Uterus (tissue), 3 donors: ENCODE measurements at regions not wholly inside any gene's neighbourhood (a gene's known extent, or its start where the extent isn't known, plus 50 kb on each side); places are given as distances from the start of the nearest gene placed in this dataset.
"Not testable (repeated sequence)": the region's sequence is repeated elsewhere in the genome, so short reads cannot be mapped to it uniquely, and the experiment has no call there.

Source experiments
- DNase-seq, 2 donors: peaks; one replicate each; pipeline ENCODE4 v3.0.0-alpha.2; 2019 to 2020
- H3K27ac ChIP-seq, 2 donors: fragments of 200-600 bp; sonication (generic); 1 replicate in 1 of 2; 2 replicates in 1 of 2; pipeline ENCODE4 v1.5.1; 2016 to 2018
- H3K27me3 ChIP-seq, 2 donors: fragments of 200-600 bp; sonication (generic); one replicate each; pipeline ENCODE4 v1.5.1; 2018 to 2019; ENCODE audit warnings: control low read depth in 1 of 2
- H3K36me3 ChIP-seq, 2 donors: fragments of 200-600 bp; sonication (generic); one replicate each; pipeline ENCODE4 v1.5.1; 2019; ENCODE audit warnings: control low read depth in 1 of 2
- H3K4me1 ChIP-seq, 2 donors: fragments of 200-600 bp; sonication (generic); one replicate each; pipeline ENCODE4 v1.5.1; 2018 to 2019; ENCODE audit warnings: control low read depth in 1 of 2
- H3K4me3 ChIP-seq, 2 donors: fragments of 200-600 bp; sonication (generic); 1 replicate in 1 of 2; 2 replicates in 1 of 2; pipeline ENCODE4 v1.5.1; 2018 to 2019; ENCODE audit warnings: mild to moderate bottlenecking in 1 of 2
- H3K9me3 ChIP-seq, 2 donors: fragments of 200-600 bp; sonication (generic); one replicate each; pipeline ENCODE4 v1.5.1; 2019; ENCODE audit warnings: control low read depth in 1 of 2
- POLR2A ChIP-seq, 2 donors: fragments of 450-650 bp; IDR thresholded peaks; one replicate each; pipeline ENCODE4 v1.6.1; 2016; ENCODE audit warnings: antibody characterized with exemption in 2 of 2, mild to moderate bottlenecking in 1 of 2, moderate library complexity in 1 of 2
- intact Hi-C: fragments of 100-400 bp; cut with DNase I; formaldehyde crosslinking; loops from one replicate; pipeline ENCODE4 v1.15.1; 2023; ENCODE audit warnings: low total_unique reads
- TF ChIP-seq, protein P1 (sequence below), 4 experiments: fragments of 200-600 bp in 2 of 4; fragments of 450-650 bp in 2 of 4; sonication (generic) in 2 of 4; IDR thresholded peaks; one replicate each; pipeline ENCODE4 v1.5.1; 2016 to 2019; ENCODE audit warnings: antibody characterized with exemption in 4 of 4, mild to moderate bottlenecking in 2 of 4, moderate library complexity in 1 of 4
- donor health status: DM: yes; HTN: yes; CAD: no.

DNA sequence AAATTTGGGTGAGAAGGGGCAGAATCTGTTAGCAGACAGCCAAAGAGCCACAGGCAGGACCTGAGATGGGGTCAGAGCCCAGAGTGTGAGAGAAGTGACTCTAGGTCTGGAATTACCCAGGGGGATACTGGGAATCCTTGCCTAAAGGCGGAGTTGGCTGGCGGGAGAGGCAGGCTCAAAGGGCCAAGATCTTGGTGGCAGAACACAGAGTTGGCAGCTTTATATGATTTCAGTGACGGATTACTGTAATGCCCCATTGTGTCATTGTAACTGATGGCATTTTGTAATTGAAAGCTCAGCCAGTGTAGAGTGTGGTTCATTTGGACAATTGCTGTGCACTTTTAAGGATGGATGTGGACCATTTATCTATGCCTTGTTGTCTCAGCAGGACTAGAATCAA lies 77.3 kb downstream of the SMIM20 start:
- Histone ChIP-seq H3K4me3 (no peak overlapping the region), H3K27ac (no peak overlapping the region), H3K27me3 (no peaks in the 10 kb centered on the region), H3K36me3 (no peaks in the 10 kb centered on the region), H3K4me1 (no peaks in the 10 kb centered on the region), H3K9me3 (no peaks in the 10 kb centered on the region)
- DNase-seq, result no peak
- no peak for TF ChIP-seq POLR2A (IDR thresholded peaks at IDR 0.05)
- TF ChIP-seq, protein P1, sequence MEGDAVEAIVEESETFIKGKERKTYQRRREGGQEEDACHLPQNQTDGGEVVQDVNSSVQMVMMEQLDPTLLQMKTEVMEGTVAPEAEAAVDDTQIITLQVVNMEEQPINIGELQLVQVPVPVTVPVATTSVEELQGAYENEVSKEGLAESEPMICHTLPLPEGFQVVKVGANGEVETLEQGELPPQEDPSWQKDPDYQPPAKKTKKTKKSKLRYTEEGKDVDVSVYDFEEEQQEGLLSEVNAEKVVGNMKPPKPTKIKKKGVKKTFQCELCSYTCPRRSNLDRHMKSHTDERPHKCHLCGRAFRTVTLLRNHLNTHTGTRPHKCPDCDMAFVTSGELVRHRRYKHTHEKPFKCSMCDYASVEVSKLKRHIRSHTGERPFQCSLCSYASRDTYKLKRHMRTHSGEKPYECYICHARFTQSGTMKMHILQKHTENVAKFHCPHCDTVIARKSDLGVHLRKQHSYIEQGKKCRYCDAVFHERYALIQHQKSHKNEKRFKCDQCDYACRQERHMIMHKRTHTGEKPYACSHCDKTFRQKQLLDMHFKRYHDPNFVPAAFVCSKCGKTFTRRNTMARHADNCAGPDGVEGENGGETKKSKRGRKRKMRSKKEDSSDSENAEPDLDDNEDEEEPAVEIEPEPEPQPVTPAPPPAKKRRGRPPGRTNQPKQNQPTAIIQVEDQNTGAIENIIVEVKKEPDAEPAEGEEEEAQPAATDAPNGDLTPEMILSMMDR (IDR thresholded peaks at IDR 0.05), result no peak
- intact Hi-C loops, result no loop called here

DNA sequence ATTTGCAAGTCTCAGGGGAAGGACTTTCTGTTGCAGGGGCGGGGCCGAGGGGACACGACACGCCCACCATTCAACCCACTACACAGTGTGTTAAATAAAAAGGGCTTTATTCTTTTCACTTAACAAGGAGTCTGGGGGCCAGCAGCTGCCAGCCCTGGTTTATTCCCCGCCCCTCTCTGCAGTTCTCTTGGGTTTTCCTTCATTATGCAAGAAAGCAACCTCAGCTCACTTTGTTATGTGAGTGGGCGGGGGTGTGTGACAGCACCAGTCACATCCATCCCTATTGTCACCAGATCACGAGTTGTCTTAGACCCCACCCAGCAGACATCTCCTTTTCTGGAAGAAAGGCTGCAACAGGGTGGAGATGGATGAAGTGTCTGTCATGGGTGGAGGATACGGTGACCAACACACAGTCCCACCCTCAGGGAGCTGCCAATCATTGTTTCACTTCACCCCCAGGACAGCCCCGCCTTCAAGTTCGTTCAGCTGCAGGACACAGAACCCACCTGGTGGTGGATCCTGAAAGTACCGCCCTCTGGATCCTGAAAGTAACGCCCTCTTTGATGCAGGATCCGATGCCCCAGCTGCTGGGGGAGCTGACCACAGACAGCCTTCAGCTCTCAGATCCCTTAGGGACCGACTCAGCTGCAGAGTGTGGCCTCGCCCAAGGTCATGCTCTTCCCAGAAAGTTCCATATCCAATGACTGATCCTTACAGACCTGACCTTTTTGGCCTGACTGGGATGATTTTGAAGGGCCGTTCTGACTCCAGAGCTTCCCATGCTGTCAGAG lies 79.6 kb downstream of the SMIM20 start:
- Histone ChIP-seq H3K4me1 (no peaks in the 10 kb centered on the region), H3K36me3 (no peaks in the 10 kb centered on the region), H3K4me3 (no peak overlapping the region), H3K27ac (no peak overlapping the region), H3K27me3 (no peaks in the 10 kb centered on the region), H3K9me3 (no peaks in the 10 kb centered on the region)
- DNase-seq, result no peak
- intact Hi-C loops, result no loop called here
- TF ChIP-seq POLR2A (IDR thresholded peaks at IDR 0.05), result no peak
- TF ChIP-seq, protein P1 (IDR thresholded peaks at IDR 0.05), result no peak

DNA sequence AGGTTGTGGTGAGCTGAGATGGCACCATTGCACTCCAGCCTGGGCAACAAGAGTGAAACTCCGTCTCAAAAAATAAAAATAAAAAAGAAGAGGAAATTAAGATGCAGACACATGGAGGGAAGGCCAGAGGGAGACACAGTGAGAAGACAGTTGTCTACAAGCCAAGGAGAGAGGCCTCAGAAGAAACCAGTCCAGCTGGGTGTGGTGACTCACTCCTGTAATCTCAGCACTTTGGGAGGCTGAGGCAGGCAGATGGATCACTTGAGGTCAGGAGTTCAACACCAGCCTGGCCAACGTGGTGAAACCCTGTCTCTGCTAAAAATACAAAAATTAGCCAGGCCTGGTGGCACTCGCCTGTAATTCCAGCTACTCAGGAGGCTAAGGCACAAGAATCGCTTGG lies 80.6 kb downstream of the SMIM20 start:
- DNase-seq, H3K27ac ChIP-seq, intact Hi-C loops: not testable (repeated sequence)

DNA sequence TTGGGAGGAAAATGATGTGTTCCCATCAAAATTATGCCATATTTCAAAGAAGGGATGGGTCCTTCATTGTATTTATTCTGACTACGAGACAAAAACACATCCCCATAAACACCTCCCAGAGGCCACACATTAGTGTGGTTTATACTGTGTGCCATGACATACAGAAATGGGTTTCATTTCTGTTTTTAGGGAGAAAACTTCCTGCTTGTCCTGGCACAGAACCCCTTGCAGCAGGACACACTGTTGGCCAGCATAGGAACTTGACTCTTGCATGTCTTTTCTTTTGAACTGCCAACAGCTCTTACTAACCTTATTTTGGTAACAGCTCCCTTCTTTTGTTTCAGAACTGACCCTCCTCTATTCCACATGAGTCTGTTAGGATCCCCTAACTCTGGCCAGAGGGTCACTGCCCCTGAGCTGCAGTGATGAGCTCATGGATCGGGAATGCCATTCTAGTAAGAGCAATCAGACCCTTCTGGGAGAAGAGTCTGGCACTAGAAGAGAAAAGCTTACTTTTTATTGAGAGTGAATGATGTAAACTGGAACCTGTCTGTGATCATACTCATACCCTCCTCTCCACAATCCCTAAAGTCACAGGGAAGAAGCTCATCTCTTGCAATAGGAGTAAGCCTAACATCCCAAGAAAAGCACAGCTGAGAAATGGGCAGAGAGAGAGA lies 86.4 kb downstream of the SMIM20 start:
- Histone ChIP-seq H3K27me3 (no peaks in the 10 kb centered on the region), H3K27ac (no peak overlapping the region), H3K9me3 (no peaks in the 10 kb centered on the region), H3K4me1 (no peaks in the 10 kb centered on the region), H3K4me3 (no peak overlapping the region), H3K36me3 (no peaks in the 10 kb centered on the region)
- intact Hi-C loops, result no loop called here
- no peak for DNase-seq
- TF ChIP-seq, protein P1 (IDR thresholded peaks at IDR 0.05), result no peak
- no peak for TF ChIP-seq POLR2A (IDR thresholded peaks at IDR 0.05)

More for the DNA sequence above, 80.6 kb downstream of the SMIM20 start:
- H3K27me3 ChIP-seq, H3K9me3 ChIP-seq, H3K36me3 ChIP-seq, H3K4me3 ChIP-seq, H3K4me1 ChIP-seq: not testable (repeated sequence)

DNA sequence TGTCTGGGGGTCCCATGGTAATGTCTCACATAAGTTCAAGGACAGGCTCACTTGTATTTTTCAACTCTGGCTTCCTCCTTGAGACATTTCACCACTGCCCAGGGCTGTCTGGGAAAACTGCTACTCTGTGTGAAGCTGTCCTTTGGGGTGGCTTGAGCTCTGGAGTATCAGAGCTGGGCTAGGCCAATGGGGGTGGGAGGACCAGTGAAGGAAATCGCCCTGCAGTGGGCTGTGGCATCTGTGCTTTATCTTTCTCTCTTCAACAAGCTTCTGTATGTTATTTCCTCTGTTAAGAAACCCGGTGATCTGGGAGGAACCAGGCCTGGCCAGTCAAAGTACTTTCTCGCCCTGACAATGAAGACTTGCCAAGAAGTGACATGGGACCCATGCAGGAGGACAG lies 87.4 kb downstream of the SMIM20 start:
- DNase-seq, result no peak
- no peaks in the 10 kb centered on the region for H3K4me1 ChIP-seq

More for the DNA sequence above, 87.4 kb downstream of the SMIM20 start:
- Histone ChIP-seq H3K27ac (no peak overlapping the region), H3K27me3 (no peaks in the 10 kb centered on the region), H3K36me3 (no peaks in the 10 kb centered on the region), H3K4me3 (no peak overlapping the region), H3K9me3 (no peaks in the 10 kb centered on the region)
- TF ChIP-seq, protein P1 (IDR thresholded peaks at IDR 0.05), result no peak
- no peak for TF ChIP-seq POLR2A (IDR thresholded peaks at IDR 0.05)
- intact Hi-C loops, result no loop called here
